ENCODE measurements at regions not wholly inside any gene's neighbourhood (a gene's known extent, or its start where the extent isn't known, plus 50 kb on each side); places are given as distances from the start of the nearest gene placed in this dataset.

GRCh38 chr9:8134635-8135034 lies 335.1 kb upstream of the DMAC1 start:
- no peak for DNase-seq
- Histone ChIP-seq H3K9me3 (ENCODE audit: control insufficient read depth in 4 of 4, insufficient read depth in 3 of 4, low read length in 3 of 4) (no peaks in the 10 kb centered on the region), H3K36me3 (ENCODE audit: control insufficient read depth in 4 of 4, insufficient read depth in 4 of 4, low read length in 4 of 4) (no peaks in the 10 kb centered on the region), H3K4me1 (ENCODE audit: control insufficient read depth in 5 of 5, insufficient read depth in 5 of 5, low read length in 5 of 5) (no peaks in the 10 kb centered on the region), H3K4me3 (no peak overlapping the region), H3K27me3 (ENCODE audit: control insufficient read depth in 3 of 3, insufficient read depth in 3 of 3, low read length in 2 of 3) (peaks cover 0 to 2% (median 0%) of the 10 kb centered on the region in 3 donors), H3K27ac (ENCODE audit: low read depth in 1 of 2, low read length in 1 of 2) (no peak overlapping the region), H3K9ac (ENCODE audit: insufficient read depth in 1 of 2, low read length in 2 of 2) (no peak overlapping the region)
- TF ChIP-seq, protein P1, sequence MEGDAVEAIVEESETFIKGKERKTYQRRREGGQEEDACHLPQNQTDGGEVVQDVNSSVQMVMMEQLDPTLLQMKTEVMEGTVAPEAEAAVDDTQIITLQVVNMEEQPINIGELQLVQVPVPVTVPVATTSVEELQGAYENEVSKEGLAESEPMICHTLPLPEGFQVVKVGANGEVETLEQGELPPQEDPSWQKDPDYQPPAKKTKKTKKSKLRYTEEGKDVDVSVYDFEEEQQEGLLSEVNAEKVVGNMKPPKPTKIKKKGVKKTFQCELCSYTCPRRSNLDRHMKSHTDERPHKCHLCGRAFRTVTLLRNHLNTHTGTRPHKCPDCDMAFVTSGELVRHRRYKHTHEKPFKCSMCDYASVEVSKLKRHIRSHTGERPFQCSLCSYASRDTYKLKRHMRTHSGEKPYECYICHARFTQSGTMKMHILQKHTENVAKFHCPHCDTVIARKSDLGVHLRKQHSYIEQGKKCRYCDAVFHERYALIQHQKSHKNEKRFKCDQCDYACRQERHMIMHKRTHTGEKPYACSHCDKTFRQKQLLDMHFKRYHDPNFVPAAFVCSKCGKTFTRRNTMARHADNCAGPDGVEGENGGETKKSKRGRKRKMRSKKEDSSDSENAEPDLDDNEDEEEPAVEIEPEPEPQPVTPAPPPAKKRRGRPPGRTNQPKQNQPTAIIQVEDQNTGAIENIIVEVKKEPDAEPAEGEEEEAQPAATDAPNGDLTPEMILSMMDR (IDR thresholded peaks at IDR 0.05; ENCODE audit: control extremely low read depth, extremely low read depth), result no peak
- ATAC-seq (ENCODE audit: insufficient read depth, low FRiP score), result no peak
- WGBS, 2 donors, result 87 to 91% methylated on average over 3 of the region's 3 CpGs

- no peak overlapping the region for H3K4me3 ChIP-seq
- 74 to 75% methylated on average over 2 of the region's 2 CpGs for WGBS, 2 donors
- no peak for DNase-seq
- H3K27ac ChIP-seq (ENCODE audit: low read depth in 1 of 2, low read length in 1 of 2), result no peak overlapping the region
- ATAC-seq (ENCODE audit: insufficient read depth, low FRiP score), result no peak
- H3K9ac ChIP-seq (ENCODE audit: insufficient read depth in 1 of 2, low read length in 2 of 2), result no peak overlapping the region
- H3K4me1 ChIP-seq (ENCODE audit: control insufficient read depth in 5 of 5, insufficient read depth in 5 of 5, low read length in 5 of 5), result no peaks in the 10 kb centered on the region
- peaks cover 0 to 2% (median 0%) of the 10 kb centered on the region in 3 donors for H3K27me3 ChIP-seq (ENCODE audit: control insufficient read depth in 3 of 3, insufficient read depth in 3 of 3, low read length in 2 of 3)
- TF ChIP-seq, protein P1 (IDR thresholded peaks at IDR 0.05; ENCODE audit: control extremely low read depth, extremely low read depth), result no peak
- H3K36me3 ChIP-seq (ENCODE audit: control insufficient read depth in 4 of 4, insufficient read depth in 4 of 4, low read length in 4 of 4), result no peaks in the 10 kb centered on the region
- no peaks in the 10 kb centered on the region for H3K9me3 ChIP-seq (ENCODE audit: control insufficient read depth in 4 of 4, insufficient read depth in 3 of 4, low read length in 3 of 4)
Measured at GRCh38 chr9:8133606-8134005, 334.0 kb upstream of the DMAC1 start.

DNA sequence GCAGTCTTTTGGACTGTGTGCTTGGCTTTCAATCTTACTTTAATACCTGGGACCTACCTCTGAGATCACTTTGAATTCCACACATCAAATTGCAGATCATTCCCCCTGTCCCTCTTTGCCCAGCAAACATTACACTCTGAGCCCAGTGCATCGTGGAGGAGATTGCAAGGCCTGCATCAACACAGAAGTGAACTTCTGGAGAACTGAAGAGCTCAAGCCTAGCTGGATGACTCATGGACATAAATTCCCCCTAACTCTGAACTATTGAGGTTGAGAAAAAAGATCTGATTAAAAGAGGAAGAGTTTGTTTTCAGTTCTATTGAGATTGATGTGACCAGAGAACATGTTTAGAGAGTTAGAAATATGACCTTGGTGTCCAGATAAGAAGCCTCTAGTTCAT lies 316.0 kb upstream of the DMAC1 start:
- H3K27ac ChIP-seq (ENCODE audit: low read depth in 1 of 2, low read length in 1 of 2), result no peak overlapping the region
- peaks cover 0 to 1% (median 0%) of the 10 kb centered on the region in 5 donors for H3K4me1 ChIP-seq (ENCODE audit: control insufficient read depth in 5 of 5, insufficient read depth in 5 of 5, low read length in 5 of 5)
- H3K9me3 ChIP-seq (ENCODE audit: control insufficient read depth in 4 of 4, insufficient read depth in 3 of 4, low read length in 3 of 4), result peaks cover 0 to 3% (median 0%) of the 10 kb centered on the region in 4 donors
- DNase-seq (no peak), ATAC-seq (ENCODE audit: insufficient read depth, low FRiP score) (no peak)
- no peaks in the 10 kb centered on the region for H3K36me3 ChIP-seq (ENCODE audit: control insufficient read depth in 4 of 4, insufficient read depth in 4 of 4, low read length in 4 of 4)
- TF ChIP-seq, protein P1 (IDR thresholded peaks at IDR 0.05; ENCODE audit: control extremely low read depth, extremely low read depth), result no peak
- whole genome bisulfite sequencing, 2 donors, result 70 to 81% methylated on average over 1 of the region's 1 CpG
- H3K27me3 ChIP-seq (ENCODE audit: control insufficient read depth in 3 of 3, insufficient read depth in 3 of 3, low read length in 2 of 3), result peaks cover 0 to 34% (median 0%) of the 10 kb centered on the region in 3 donors
- no peak overlapping the region for H3K9ac ChIP-seq (ENCODE audit: insufficient read depth in 1 of 2, low read length in 2 of 2)
- H3K4me3 ChIP-seq, result no peak overlapping the region

GRCh38 chr9:8114826-8115225 lies 315.2 kb upstream of the DMAC1 start:
- ATAC-seq (ENCODE audit: insufficient read depth, low FRiP score), result no peak
- no peak overlapping the region for H3K9ac ChIP-seq (ENCODE audit: insufficient read depth in 1 of 2, low read length in 2 of 2)
- H3K9me3 ChIP-seq (ENCODE audit: control insufficient read depth in 4 of 4, insufficient read depth in 3 of 4, low read length in 3 of 4), result peaks cover 0 to 3% (median 0%) of the 10 kb centered on the region in 4 donors

More at GRCh38 chr9:8114826-8115225, 315.2 kb upstream of the DMAC1 start:
- Histone ChIP-seq H3K4me3 (no peak overlapping the region), H3K36me3 (ENCODE audit: control insufficient read depth in 4 of 4, insufficient read depth in 4 of 4, low read length in 4 of 4) (no peaks in the 10 kb centered on the region), H3K4me1 (ENCODE audit: control insufficient read depth in 5 of 5, insufficient read depth in 5 of 5, low read length in 5 of 5) (peaks cover 0 to 1% (median 0%) of the 10 kb centered on the region in 5 donors), H3K27ac (ENCODE audit: low read depth in 1 of 2, low read length in 1 of 2) (no peak overlapping the region), H3K27me3 (ENCODE audit: control insufficient read depth in 3 of 3, insufficient read depth in 3 of 3, low read length in 2 of 3) (peaks cover 0 to 40% (median 0%) of the 10 kb centered on the region in 3 donors)
- WGBS, 2 donors, result 0% methylated on average over 1 of the region's 1 CpG
- TF ChIP-seq, protein P1 (IDR thresholded peaks at IDR 0.05; ENCODE audit: control extremely low read depth, extremely low read depth), result no peak
- no peak for DNase-seq

Data from lung (tissue), 11 donors.